ENCODE measurements at regions not wholly inside any gene's neighbourhood (a gene's known extent, or its start where the extent isn't known, plus 50 kb on each side); places are given as distances from the start of the nearest gene placed in this dataset.
"Not testable (repeated sequence)": the region's sequence is repeated elsewhere in the genome, so short reads cannot be mapped to it uniquely, and the experiment has no call there.

DNA sequence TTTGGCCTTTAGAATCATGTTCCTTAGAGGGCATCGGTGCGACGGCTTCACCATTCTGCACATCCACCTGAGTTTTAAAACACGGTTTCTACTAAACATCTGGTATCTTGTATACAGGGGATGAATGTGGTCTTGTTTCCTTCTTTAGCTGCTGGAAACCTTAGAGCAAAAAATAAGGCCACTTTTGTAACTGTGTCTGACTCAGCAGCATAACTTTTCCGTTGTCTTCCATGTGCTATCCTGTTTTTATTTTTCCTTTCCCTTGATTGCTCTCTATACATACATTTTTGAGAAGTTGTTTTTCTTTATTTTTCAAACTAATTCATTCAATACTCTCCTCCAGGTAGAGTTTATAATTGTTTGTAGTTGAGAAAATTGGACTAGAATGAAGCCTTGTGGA lies 108.8 kb upstream of the PCED1B start:
- Histone ChIP-seq H3K27me3 (ENCODE audit: control insufficient read depth, insufficient read depth, low read length) (no peaks in the 10 kb centered on the region), H3K9me3 (ENCODE audit: control insufficient read depth, insufficient read depth, low read length) (no peaks in the 10 kb centered on the region), H3K36me3 (ENCODE audit: control insufficient read depth, insufficient read depth, low read length) (no peaks in the 10 kb centered on the region), H3K4me1 (ENCODE audit: control insufficient read depth, insufficient read depth, low read length) (no peaks in the 10 kb centered on the region), H3K4me3 (ENCODE audit: low read length) (no peak overlapping the region), H3K27ac (ENCODE audit: low read length) (no peak overlapping the region)
- no peaks in the 10 kb centered on the region for H3K4me1 Mint-ChIP-seq
- no peak for DNase-seq
- no peaks in the 10 kb centered on the region for H3K9me3 Mint-ChIP-seq
- 93% methylated on average over 5 of the region's 5 CpGs for WGBS (ENCODE audit: insufficient coverage)
- no peak for ATAC-seq
- peaks cover 36 to 59% of the 10 kb centered on the region in 2 donors for H3K27me3 Mint-ChIP-seq (ENCODE audit: low read depth in 2 of 2)
- no peak overlapping the region for H3K27ac Mint-ChIP-seq
- intact Hi-C loops (cut with micrococcal nuclease): no loop called here
- no peaks in the 10 kb centered on the region for H3K36me3 Mint-ChIP-seq
- no peak overlapping the region for H3K4me3 Mint-ChIP-seq
- TF ChIP-seq, protein P1, sequence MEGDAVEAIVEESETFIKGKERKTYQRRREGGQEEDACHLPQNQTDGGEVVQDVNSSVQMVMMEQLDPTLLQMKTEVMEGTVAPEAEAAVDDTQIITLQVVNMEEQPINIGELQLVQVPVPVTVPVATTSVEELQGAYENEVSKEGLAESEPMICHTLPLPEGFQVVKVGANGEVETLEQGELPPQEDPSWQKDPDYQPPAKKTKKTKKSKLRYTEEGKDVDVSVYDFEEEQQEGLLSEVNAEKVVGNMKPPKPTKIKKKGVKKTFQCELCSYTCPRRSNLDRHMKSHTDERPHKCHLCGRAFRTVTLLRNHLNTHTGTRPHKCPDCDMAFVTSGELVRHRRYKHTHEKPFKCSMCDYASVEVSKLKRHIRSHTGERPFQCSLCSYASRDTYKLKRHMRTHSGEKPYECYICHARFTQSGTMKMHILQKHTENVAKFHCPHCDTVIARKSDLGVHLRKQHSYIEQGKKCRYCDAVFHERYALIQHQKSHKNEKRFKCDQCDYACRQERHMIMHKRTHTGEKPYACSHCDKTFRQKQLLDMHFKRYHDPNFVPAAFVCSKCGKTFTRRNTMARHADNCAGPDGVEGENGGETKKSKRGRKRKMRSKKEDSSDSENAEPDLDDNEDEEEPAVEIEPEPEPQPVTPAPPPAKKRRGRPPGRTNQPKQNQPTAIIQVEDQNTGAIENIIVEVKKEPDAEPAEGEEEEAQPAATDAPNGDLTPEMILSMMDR (IDR thresholded peaks at IDR 0.05): no peak

DNA sequence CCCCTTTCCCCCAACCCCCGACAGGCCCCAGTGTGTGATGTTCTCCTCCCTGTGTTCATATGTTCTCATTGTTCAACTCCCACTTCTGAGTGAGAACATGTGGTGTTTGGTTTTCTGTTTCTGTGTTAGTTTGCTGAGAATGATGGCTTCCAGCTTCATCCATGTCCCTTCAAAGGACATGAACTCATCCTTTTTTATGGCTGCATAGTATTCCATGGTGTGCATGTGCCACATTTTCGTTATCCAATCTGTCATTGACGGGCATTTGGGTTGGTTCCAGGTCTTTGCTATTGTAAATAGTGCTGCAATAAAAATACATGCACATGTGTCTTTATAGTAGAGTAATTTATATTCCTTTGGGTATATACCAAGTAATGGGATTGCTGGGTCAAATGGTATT lies 105.5 kb upstream of the PCED1B start:
- 61% methylated on average over 3 of the region's 3 CpGs for WGBS (ENCODE audit: insufficient coverage)
- intact Hi-C loops (cut with micrococcal nuclease); H3K4me3 Mint-ChIP-seq; ATAC-seq; H3K4me3 ChIP-seq (ENCODE audit: low read length); H3K36me3 ChIP-seq (ENCODE audit: control insufficient read depth, insufficient read depth, low read length); H3K4me1 Mint-ChIP-seq; H3K4me1 ChIP-seq (ENCODE audit: control insufficient read depth, insufficient read depth, low read length); H3K27ac Mint-ChIP-seq; H3K36me3 Mint-ChIP-seq; H3K9me3 ChIP-seq (ENCODE audit: control insufficient read depth, insufficient read depth, low read length); DNase-seq; H3K9me3 Mint-ChIP-seq; H3K27ac ChIP-seq (ENCODE audit: low read length); H3K27me3 ChIP-seq (ENCODE audit: control insufficient read depth, insufficient read depth, low read length): not testable (repeated sequence)
- H3K27me3 Mint-ChIP-seq (ENCODE audit: low read depth in 2 of 2): peaks cover 39 to 47% of the 10 kb centered on the region in 2 donors

DNA sequence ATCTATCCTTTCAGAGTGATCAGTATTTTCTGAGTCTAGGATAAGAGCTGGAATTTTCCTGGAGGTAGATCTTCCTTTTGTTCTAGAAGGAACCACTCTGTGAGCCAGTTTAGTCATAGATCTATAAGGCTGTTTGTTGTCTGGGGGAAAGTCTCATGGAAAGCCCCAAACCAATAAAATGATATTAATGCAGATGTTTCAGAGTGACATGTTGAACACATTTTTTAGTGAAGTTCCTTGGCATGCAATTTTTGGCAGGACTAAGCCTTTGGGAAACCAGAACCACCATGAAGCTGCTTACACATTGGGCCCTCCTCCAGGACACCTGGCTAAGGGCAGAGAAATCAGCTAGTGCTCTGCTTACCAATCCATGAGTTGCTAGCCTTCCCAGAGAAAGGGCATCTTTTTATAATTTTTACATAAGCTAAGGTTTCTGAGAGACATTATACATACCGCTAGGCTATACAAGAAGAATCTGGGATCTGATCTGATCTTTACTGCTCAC lies 101.5 kb upstream of the PCED1B start:
- intact Hi-C loops (cut with micrococcal nuclease): no loop called here
- Mint-ChIP-seq H3K27me3 (ENCODE audit: low read depth in 2 of 2) (peaks cover 28 to 30% of the 10 kb centered on the region in 2 donors), H3K4me1 (no peaks in the 10 kb centered on the region), H3K4me3 (no peak overlapping the region), H3K27ac (no peak overlapping the region), H3K9me3 (no peaks in the 10 kb centered on the region), H3K36me3 (no peaks in the 10 kb centered on the region)
- Histone ChIP-seq H3K27ac (ENCODE audit: low read length) (no peak overlapping the region), H3K9me3 (ENCODE audit: control insufficient read depth, insufficient read depth, low read length) (no peaks in the 10 kb centered on the region), H3K27me3 (ENCODE audit: control insufficient read depth, insufficient read depth, low read length) (no peaks in the 10 kb centered on the region), H3K36me3 (ENCODE audit: control insufficient read depth, insufficient read depth, low read length) (no peaks in the 10 kb centered on the region), H3K4me1 (ENCODE audit: control insufficient read depth, insufficient read depth, low read length) (no peaks in the 10 kb centered on the region), H3K4me3 (ENCODE audit: low read length) (no peak overlapping the region)
- ATAC-seq: no peak
- no peak for DNase-seq
- WGBS (ENCODE audit: insufficient coverage): 100% methylated on average over 1 of the region's 1 CpG
- TF ChIP-seq, protein P1 (IDR thresholded peaks at IDR 0.05): no peak

- no peak overlapping the region for H3K4me3 ChIP-seq (ENCODE audit: low read length)
- ATAC-seq (no peak), DNase-seq (no peak)
- Mint-ChIP-seq H3K4me3 (no peak overlapping the region), H3K9me3 (no peaks in the 10 kb centered on the region), H3K4me1 (peaks cover 0 to 6% of the 10 kb centered on the region in 2 donors), H3K36me3 (no peaks in the 10 kb centered on the region), H3K27me3 (ENCODE audit: low read depth in 2 of 2) (peaks cover 30 to 32% of the 10 kb centered on the region in 2 donors), H3K27ac (no peak overlapping the region)
- H3K27ac ChIP-seq (ENCODE audit: low read length): no peak overlapping the region
- intact Hi-C loops (cut with micrococcal nuclease): no loop called here
- no peaks in the 10 kb centered on the region for H3K4me1 ChIP-seq (ENCODE audit: control insufficient read depth, insufficient read depth, low read length)
- TF ChIP-seq, protein P1 (IDR thresholded peaks at IDR 0.05): no peak
- H3K9me3 ChIP-seq (ENCODE audit: control insufficient read depth, insufficient read depth, low read length): no peaks in the 10 kb centered on the region
- no peaks in the 10 kb centered on the region for H3K36me3 ChIP-seq (ENCODE audit: control insufficient read depth, insufficient read depth, low read length)
- peaks cover 2% of the 10 kb centered on the region for H3K27me3 ChIP-seq (ENCODE audit: control insufficient read depth, insufficient read depth, low read length)
- WGBS (ENCODE audit: insufficient coverage): 88% methylated on average over 1 of the region's 3 CpGs
These were observed 97.8 kb upstream of the PCED1B start for GRCh38 chr12:46981622-46982021.

Measured in natural killer cell (primary cell).